Mesenteric fat pad (tissue), 1 donor: ENCODE measurements at regions not wholly inside any gene's neighbourhood (a gene's known extent, or its start where the extent isn't known, plus 50 kb on each side); places are given as distances from the start of the nearest gene placed in this dataset.

Experiments
- DNase-seq: peaks from one replicate; pipeline ENCODE4 v3.0.0-alpha.2; 2020; ENCODE audit warnings: low spot score
- donor health status: DM: yes; HTN: yes; CAD: no.

- peak; percentile 45 for DNase-seq
These were observed 192.4 kb downstream of the SEC14L1 start for GRCh38 chr17:77332981-77333685.

DNA sequence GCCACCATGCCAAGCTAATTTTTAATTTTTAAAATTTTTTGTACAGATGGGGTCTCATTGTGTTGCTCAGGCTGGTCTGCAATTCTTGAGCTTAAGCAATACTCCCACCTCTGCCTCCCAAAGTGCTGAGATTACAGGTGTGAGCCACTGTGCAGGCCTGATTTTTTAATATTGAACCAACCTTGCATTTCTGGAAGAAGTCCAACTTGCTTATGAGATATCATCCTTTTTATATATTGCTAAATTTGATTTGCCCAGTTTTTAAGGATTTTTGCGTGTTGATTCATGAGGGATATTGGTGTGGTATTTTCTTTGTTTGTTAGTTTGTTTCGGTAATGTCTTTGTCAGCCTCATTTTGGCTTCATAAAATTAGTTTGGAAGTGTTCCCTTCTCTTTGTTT is 196.4 kb downstream of the SEC14L1 start:
- DNase-seq, result no peak

DNA sequence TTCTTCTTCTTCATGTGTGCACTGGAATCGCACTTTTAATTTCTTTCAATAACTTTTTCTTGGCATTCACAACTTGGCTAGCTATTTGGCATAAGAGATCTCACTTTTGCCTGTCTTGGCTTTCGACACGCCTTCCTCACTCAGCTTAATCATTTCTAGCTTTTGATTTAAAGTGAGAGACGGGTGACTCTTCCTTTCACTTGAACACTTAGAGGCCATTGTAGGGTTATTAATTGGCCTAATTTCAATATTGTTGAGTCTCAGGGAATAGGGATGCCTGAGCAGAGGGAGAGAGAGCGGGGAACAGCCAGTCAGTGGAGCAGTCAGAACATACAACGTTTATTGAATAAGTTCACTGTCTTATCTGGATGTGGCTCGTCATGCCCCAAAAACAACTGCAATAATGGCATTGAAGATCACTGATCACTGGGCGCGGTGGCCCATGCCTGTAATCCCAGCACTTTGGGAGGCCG is 200.3 kb downstream of the SEC14L1 start:
- no peak for DNase-seq

GRCh38 chr17:77342656-77342990 is 201.9 kb downstream of the SEC14L1 start:
- DNase-seq, result peak; percentile 39

DNA sequence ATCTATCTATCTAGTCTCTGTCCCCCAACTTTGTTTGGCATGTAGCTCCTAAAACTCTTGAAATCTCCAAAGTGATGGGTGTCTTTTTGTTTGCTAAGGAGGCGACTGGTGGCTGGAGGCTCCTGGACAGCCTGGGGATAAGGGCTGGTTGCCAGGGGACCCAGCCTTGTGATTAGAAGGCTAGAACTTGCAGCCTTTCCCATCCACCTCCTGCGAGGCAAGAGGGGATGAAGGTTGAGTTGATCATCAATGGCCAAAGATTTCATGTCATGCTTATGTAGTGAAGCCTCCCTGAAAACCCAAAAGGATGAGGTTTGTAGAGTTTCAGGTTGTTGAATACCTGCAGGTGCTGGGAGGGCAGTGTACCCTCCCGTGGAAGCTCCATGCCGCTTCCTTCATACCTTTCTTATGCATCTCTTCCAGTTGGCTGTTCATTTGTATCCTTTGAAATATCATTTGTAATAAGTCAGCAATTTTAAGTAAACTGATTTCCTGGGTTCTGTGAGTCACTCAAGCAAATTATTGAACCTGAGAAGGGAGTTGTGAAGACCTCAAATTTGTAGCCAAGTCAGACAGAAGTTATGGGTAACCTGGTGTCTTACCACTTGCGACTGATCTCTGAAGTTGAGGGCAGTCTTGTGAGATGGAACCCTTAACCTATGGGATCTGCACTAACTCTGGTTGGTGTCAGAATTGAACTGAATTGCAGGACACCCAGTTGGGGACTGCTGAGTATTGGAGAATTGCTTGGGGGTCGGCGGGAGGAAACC is 202.4 kb downstream of the SEC14L1 start:
- peak; percentile 22 for DNase-seq

DNA sequence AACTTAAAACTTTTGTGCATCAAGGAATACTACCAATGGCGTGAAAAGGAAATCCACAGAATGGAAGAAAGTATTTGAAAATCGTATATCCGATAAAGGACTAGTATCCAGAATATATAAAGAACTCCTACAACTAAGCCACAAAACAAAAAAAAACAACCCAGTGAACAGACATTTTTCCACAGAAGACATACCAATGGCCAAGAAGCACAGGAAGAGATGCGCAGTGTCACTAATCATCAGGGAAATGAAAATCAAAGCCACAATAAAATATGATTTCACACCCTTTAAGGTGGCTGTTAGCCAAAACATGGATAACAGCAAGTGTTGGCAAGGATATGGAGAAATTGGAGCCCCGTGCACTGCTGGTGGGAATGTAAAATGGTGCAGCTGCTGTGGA is 203.3 kb downstream of the SEC14L1 start:
- DNase-seq, result no peak

- DNase-seq, result peak; percentile 80
These were observed 204.6 kb downstream of the SEC14L1 start for GRCh38 chr17:77345260-77345910.

DNA sequence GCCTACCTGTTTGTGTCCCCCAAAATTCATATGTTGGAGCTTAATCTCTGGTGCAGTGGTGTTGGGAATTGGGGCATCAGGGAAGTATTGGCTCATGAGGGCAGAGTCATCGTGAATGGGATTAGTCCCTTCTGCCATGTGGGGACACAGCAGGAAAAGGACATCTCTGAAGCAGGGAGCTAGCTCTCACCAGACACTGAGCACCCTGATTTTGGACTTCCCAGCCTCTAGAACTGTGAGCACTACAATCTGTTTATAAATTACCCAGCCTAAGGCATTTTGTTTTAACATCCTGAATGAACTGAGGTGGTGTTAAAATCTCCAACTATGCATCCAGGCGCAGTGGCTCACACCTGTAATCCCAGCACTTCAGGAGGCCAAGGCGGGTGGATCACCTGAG is 206.0 kb downstream of the SEC14L1 start:
- peak; percentile 8 for DNase-seq

- no peak for DNase-seq
These were observed 206.8 kb downstream of the SEC14L1 start for GRCh38 chr17:77347544-77347943.

- DNase-seq, result peak; percentile 83
These were observed 209.4 kb downstream of the SEC14L1 start for GRCh38 chr17:77349976-77350830.

DNA sequence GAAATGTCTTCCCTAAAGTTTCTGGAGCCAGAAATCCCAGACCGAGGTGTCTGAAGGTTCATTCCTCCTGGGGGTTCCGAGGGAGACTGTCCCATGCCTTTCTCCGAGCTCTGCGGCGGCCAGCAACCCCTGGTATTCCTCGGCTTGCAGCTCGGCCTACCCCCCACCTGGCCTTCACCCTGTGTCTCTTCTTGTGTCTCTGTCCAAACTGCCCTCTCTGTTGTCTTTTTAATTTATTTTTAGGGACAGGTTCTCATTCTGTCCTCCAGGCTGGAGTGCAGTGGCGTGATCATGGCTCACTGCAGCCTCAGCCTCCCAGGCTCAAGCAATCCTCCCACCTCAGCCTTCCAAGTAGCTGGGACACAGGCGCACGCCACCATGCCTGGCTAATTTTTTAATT is 211.7 kb downstream of the SEC14L1 start:
- DNase-seq, result peak; percentile 59

GRCh38 chr17:77352996-77353395 is 212.2 kb downstream of the SEC14L1 start:
- peak; percentile 83 for DNase-seq

DNA sequence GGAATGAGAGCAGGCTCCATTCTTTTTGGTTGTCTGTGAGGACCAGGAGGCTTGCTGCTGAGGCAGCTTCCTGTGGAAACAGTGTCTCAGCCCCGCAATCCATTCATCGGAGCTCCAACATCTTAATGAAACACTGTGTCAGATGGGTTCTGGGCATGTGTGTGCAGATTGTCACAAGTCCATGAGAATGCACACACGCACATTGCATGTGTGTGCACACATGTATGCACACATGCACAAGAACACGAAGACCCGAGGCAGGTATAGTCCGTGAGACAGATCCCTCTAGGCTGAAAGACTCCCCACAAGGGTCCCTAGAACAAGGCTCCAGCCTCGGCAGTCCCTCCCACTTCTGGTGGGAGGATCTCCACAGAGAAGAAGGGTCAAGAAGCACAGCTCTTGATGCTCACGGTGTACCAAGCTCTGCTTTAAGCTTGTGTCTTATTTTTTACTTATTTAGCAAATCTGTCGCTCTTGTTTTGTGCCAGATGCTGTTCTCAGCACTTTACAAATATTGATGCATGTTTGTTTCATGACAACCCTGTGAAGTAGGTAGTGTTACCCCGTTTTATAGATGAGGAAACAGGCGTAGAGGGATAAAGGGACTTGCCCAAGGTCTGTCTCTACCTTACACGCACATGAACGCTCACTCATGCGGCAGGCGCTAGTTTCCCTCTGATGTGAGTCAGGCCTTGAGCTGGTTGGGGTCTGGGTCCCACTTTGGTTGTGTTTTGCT is 213.1 kb downstream of the SEC14L1 start:
- peak; percentile 69 for DNase-seq

DNA sequence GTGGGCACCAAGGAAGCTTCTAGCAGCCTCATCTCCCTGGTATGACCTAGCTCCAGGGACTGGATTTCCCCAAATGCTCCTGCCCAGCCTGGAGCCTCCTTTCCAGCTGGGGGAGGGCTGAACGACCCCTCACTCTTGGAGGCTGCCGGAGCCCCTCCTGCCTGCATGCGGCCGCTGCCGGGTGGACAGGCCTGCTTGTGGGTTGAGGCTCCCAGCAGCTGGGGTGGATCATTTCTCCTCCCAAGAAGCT is 213.6 kb downstream of the SEC14L1 start:
- DNase-seq, result no peak

- peak; percentile 93 for DNase-seq
These were observed 214.1 kb downstream of the SEC14L1 start for GRCh38 chr17:77354670-77355455.

- DNase-seq, result peak; percentile 77
These were observed 215.4 kb downstream of the SEC14L1 start for GRCh38 chr17:77356109-77356689.

DNA sequence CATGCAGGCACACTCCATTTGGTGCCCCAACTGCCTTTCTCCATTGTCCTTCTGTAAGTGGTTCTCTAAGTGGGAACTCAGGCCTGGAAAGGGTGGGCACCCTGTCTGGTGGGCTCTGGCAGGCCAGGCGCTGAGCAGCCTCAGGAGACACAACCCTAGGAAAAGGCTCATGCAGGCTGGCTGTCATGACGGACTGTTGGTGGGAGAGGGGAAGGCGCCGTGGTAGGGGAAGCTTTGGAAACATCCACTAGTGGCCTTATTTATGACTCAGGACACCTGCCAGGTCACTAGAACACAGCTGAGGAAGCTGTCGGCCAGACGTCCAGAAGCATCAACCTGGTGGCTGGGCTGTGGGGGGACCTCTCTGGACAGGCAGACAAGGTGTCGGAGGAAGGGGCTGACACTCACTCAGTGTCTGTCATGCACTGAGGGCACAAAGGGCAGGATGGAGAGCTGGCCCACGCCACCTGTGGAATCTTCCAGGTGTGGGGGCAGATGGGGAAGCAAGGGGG is 216.0 kb downstream of the SEC14L1 start:
- DNase-seq, result peak; percentile 72

GRCh38 chr17:77358801-77359200 is 218.0 kb downstream of the SEC14L1 start:
- peak; percentile 47 for DNase-seq

DNA sequence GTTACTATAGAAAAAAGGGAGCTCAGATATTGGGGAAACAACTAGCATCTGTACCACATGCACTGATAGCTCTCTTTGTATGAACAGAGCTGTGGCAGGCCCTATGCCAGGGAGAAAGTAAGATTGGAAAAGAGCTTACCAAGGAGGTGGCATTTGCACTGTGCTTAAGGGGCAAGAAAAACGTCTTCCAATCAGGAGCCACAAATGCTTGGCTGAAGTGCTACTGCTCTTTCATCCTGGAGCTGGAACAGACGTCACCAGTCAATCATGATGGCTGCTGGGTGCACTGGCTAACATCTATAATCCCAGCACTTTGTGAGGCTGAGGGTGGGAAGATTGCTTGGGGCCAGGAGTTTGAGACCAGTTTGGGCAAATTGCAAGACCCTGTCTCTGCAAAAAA is 218.5 kb downstream of the SEC14L1 start:
- DNase-seq, result peak; percentile 26
